HG02852 (cell line): ENCODE measurements at regions not wholly inside any gene's neighbourhood (a gene's known extent, or its start where the extent isn't known, plus 50 kb on each side); places are given as distances from the start of the nearest gene placed in this dataset.
"Not testable (repeated sequence)": the region's sequence is repeated elsewhere in the genome, so short reads cannot be mapped to it uniquely, and the experiment has no call there.

Experiments used
- ATAC-seq: cut with Tn5 transposase; IDR thresholded peaks from one replicate; pipeline ENCODE4 v1.9.1; 2021; ENCODE audit warnings: mild to moderate bottlenecking, moderate library complexity; ENCODE audit not compliant: unreplicated experiment

- not testable (repeated sequence) for ATAC-seq
Measured at GRCh38 chr11:38595359-38596016, 1997.5 kb upstream of the RAG2 start.

GRCh38 chr11:38594895-38595294 is 1996.9 kb upstream of the RAG2 start:
- no peak for ATAC-seq

GRCh38 chr11:38593649-38594048 is 1995.6 kb upstream of the RAG2 start:
- no peak for ATAC-seq

- no peak for ATAC-seq
Measured at GRCh38 chr11:38582756-38583155, 1984.7 kb upstream of the RAG2 start.

- no peak for ATAC-seq
Measured at GRCh38 chr11:38582151-38582550, 1984.1 kb upstream of the RAG2 start.

- ATAC-seq, result no peak
Measured at GRCh38 chr11:38577769-38578168, 1979.7 kb upstream of the RAG2 start.

GRCh38 chr11:38562562-38562961 is 1964.5 kb upstream of the RAG2 start:
- ATAC-seq, result no peak

GRCh38 chr11:38553148-38553547 is 1955.1 kb upstream of the RAG2 start:
- no peak for ATAC-seq

- no peak for ATAC-seq
Measured at GRCh38 chr11:38547462-38547861, 1949.4 kb upstream of the RAG2 start.

- no peak for ATAC-seq
Measured at GRCh38 chr11:38543986-38544385, 1946.0 kb upstream of the RAG2 start.

- ATAC-seq, result no peak
Measured at GRCh38 chr11:38543311-38543710, 1945.3 kb upstream of the RAG2 start.

GRCh38 chr11:38538866-38539680 is 1941.0 kb upstream of the RAG2 start:
- no peak for ATAC-seq

- ATAC-seq, result no peak
Measured at GRCh38 chr11:38530226-38530625, 1932.2 kb upstream of the RAG2 start.

- no peak for ATAC-seq
Measured at GRCh38 chr11:38524945-38525344, 1926.9 kb upstream of the RAG2 start.

- ATAC-seq, result no peak
Measured at GRCh38 chr11:38517991-38518390, 1920.0 kb upstream of the RAG2 start.

GRCh38 chr11:38512830-38513229 is 1914.8 kb upstream of the RAG2 start:
- ATAC-seq, result not testable (repeated sequence)

- ATAC-seq, result no peak
Measured at GRCh38 chr11:38510041-38510440, 1912.0 kb upstream of the RAG2 start.

- ATAC-seq, result no peak
Measured at GRCh38 chr11:38503876-38504275, 1905.8 kb upstream of the RAG2 start.

GRCh38 chr11:38498721-38499120 is 1900.7 kb upstream of the RAG2 start:
- no peak for ATAC-seq

GRCh38 chr11:38491986-38492385 is 1894.0 kb upstream of the RAG2 start:
- ATAC-seq, result no peak

- ATAC-seq, result no peak
Measured at GRCh38 chr11:38481391-38481790, 1883.4 kb upstream of the RAG2 start.

- ATAC-seq, result no peak
Measured at GRCh38 chr11:38476808-38477575, 1879.0 kb upstream of the RAG2 start.
